T-helper 1 cell treated with Interleukin-12 subunit alpha and Interleukin-12 subunit beta and Interleukin-4 antibody, amounts not matched to agents 30 μg/mL and 1 μg/mL, for 36 hours (primary cell): ENCODE measurements at regions not wholly inside any gene's neighbourhood (a gene's known extent, or its start where the extent isn't known, plus 50 kb on each side); places are given as distances from the start of the nearest gene placed in this dataset.

Experiments
- H3K27ac Mint-ChIP-seq: one replicate; pipeline ENCODE4 v1.8.0; 2021; ENCODE audit warnings: mild to moderate bottlenecking, mixed read lengths
- H3K27me3 Mint-ChIP-seq: one replicate; pipeline ENCODE4 v1.8.0; 2021; ENCODE audit warnings: low read depth, mixed read lengths
- H3K36me3 Mint-ChIP-seq: one replicate; pipeline ENCODE4 v1.8.0; 2021; ENCODE audit warnings: low read depth, mixed read lengths
- H3K4me1 Mint-ChIP-seq: one replicate; pipeline ENCODE4 v1.8.0; 2021; ENCODE audit warnings: low read depth, mixed read lengths
- H3K4me3 Mint-ChIP-seq: one replicate; pipeline ENCODE4 v1.8.0; 2021; ENCODE audit warnings: mild to moderate bottlenecking, moderate library complexity, mixed read lengths
- H3K9me3 Mint-ChIP-seq: one replicate; pipeline ENCODE4 v1.8.0; 2021; ENCODE audit warnings: mixed read lengths

GRCh38 chr20:7226156-7226555 lies 458.7 kb downstream of the BMP2 start:
- Mint-ChIP-seq H3K27me3 (no peaks in the 10 kb centered on the region), H3K27ac (no peak overlapping the region), H3K4me1 (no peaks in the 10 kb centered on the region), H3K36me3 (no peaks in the 10 kb centered on the region), H3K4me3 (no peak overlapping the region), H3K9me3 (peaks cover 9% of the 10 kb centered on the region)

DNA sequence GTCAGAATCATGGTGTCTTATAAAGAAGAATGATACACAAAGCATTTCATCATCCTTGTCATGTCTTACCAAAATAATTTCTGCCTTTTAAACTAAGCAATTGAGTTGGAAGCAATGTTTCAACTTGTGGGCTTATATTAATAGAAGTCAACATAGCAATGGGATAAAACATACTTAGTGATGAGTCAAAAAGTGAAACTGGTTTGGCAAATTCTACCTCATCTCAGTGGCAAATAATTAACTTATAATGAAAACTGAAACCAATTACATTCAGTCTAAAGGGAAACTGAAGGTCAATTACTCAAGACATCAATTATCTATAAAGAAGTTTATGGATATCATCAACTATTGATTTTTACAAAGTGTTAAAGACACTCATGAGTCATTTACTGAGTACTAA lies 463.8 kb downstream of the BMP2 start:
- Mint-ChIP-seq H3K4me1 (no peaks in the 10 kb centered on the region), H3K27me3 (no peaks in the 10 kb centered on the region), H3K27ac (no peak overlapping the region), H3K4me3 (no peak overlapping the region), H3K36me3 (no peaks in the 10 kb centered on the region), H3K9me3 (peaks cover 3% of the 10 kb centered on the region)

DNA sequence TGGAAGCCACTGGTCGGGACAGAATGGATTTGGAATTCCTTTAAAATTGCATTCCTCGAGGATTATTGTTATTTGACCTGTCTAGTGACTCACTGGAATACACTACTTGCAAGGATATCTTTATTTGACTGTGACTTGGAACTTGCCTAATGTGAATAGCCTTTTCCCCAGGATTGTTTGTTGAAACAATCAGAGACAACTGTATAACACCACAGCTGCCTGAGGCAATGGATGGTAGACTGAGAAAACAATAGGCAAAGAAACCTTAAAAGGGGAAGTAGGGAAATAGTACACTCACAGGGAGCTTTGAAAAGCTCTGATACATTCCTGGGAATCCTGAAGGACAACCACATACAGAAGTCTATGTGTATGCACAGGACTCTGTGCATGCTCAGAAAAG lies 465.3 kb downstream of the BMP2 start:
- peaks cover 3% of the 10 kb centered on the region for H3K9me3 Mint-ChIP-seq

DNA sequence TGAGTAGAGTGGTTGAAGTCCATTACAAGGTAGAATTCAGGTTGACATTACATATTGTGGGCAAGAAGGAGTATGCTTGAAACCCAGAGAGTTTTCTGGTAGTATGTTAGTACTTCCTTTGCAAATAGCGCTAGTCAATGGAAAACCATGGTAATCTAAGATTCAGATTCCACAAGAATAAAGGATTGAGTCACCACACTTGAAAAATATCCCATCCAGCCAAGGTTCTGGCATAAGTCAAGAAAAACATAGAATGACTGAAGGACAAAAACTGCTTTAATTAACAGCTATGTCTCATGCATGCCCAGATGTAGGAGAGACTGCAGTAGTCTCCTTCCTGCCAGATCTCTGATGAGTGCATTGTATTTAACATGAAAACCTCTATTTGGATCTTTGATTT lies 469.8 kb downstream of the BMP2 start:
- H3K4me3 Mint-ChIP-seq, result no peak overlapping the region
- H3K27me3 Mint-ChIP-seq, result no peaks in the 10 kb centered on the region
- no peak overlapping the region for H3K27ac Mint-ChIP-seq
- no peaks in the 10 kb centered on the region for H3K4me1 Mint-ChIP-seq
- H3K9me3 Mint-ChIP-seq, result peaks cover 3% of the 10 kb centered on the region
- no peaks in the 10 kb centered on the region for H3K36me3 Mint-ChIP-seq

More for the DNA sequence above, 465.3 kb downstream of the BMP2 start:
- Mint-ChIP-seq H3K4me1 (no peaks in the 10 kb centered on the region), H3K27me3 (no peaks in the 10 kb centered on the region), H3K27ac (no peak overlapping the region), H3K36me3 (no peaks in the 10 kb centered on the region), H3K4me3 (no peak overlapping the region)

GRCh38 chr20:7240490-7240889 lies 473.0 kb downstream of the BMP2 start:
- no peaks in the 10 kb centered on the region for H3K9me3 Mint-ChIP-seq
- H3K36me3 Mint-ChIP-seq, result no peaks in the 10 kb centered on the region
- no peaks in the 10 kb centered on the region for H3K4me1 Mint-ChIP-seq
- H3K27me3 Mint-ChIP-seq, result no peaks in the 10 kb centered on the region
- H3K4me3 Mint-ChIP-seq, result no peak overlapping the region
- H3K27ac Mint-ChIP-seq, result no peak overlapping the region

DNA sequence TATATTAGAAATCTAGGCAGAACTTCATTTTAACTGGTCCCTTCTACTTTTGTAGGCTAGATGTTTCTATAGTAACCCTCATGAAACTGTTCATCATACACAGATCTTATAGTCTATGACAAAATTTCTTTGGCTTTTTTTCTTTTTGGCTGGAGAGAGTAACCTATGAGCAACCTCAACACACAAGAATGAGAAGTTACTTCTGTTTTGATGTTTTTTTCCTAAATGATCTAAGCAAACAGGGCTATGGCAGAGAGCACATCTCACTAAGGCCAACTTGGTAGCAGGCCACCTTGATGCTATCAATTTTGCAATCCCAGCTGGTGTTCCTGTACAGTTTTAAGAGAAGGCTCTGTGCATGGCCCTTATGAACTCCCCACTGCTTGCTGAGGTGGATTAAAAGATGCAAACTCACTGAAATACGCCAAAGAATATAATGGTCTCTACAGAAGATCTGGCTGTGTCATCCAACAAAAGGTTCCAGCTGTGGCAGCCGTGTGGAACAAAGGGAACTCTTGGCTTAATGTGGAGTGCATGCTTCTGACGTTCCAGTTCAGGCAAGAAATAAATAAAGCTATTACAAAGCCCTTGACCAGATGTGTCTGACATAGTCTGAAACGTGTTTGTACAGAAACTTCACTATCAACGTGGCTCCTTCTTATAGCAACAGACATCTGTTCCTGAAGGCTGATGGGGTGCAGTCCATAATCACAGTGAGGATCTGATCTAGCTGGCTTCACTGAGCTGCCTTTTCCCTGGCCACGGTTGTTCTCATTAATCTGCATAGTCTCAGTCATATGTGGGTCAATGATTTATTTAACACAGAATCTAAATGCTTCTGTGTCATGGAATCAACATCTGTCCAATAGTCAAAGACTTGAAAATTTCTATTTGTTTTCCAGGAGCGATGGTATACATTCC lies 481.1 kb downstream of the BMP2 start:
- Mint-ChIP-seq H3K4me1 (no peaks in the 10 kb centered on the region), H3K4me3 (no peak overlapping the region)

DNA sequence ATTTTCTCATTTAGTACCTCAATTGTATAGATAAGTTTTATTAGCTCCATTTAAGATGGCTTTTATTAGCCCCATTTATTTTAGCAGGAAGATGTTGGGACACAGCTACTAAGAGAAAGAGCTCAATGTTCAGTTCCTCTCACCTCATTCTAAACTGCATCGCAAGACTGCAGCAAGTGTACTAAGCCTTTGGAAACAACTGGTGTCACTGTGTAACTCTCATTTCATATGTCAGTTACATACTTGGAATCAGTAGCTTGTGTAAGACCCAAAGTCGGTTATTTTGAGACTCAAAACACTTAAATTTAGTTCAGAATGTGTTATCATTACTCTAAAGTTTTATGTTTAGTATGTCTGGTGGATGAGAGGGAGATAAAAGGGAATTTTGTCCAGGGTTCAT lies 482.9 kb downstream of the BMP2 start:
- H3K4me3 Mint-ChIP-seq, result no peak overlapping the region
- H3K27ac Mint-ChIP-seq, result no peak overlapping the region
- H3K27me3 Mint-ChIP-seq, result no peaks in the 10 kb centered on the region
- H3K9me3 Mint-ChIP-seq, result no peaks in the 10 kb centered on the region
- H3K36me3 Mint-ChIP-seq, result no peaks in the 10 kb centered on the region
- H3K4me1 Mint-ChIP-seq, result no peaks in the 10 kb centered on the region

More for the DNA sequence above, 481.1 kb downstream of the BMP2 start:
- Mint-ChIP-seq H3K36me3 (no peaks in the 10 kb centered on the region), H3K27me3 (no peaks in the 10 kb centered on the region), H3K27ac (no peak overlapping the region), H3K9me3 (no peaks in the 10 kb centered on the region)

DNA sequence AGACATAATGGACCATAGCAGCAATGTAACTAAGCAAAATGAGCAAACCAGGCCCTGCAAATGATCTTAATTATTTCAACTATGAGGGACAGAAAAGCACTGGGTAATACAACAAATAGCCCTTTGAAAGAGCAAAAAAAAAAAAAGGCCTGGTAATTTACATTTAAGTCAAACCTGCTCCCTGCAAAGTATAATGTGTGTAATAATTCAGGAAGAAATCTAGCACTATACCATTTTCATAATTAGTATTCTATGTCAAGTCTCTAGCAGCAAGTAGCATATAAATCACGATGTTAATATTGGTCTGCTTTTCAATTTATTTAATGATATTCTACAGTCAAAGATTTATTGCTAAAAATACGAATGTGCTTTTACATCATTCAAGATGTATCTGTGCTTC lies 489.6 kb downstream of the BMP2 start:
- Mint-ChIP-seq H3K27ac (no peak overlapping the region), H3K36me3 (no peaks in the 10 kb centered on the region), H3K9me3 (peaks cover 6% of the 10 kb centered on the region), H3K4me3 (no peak overlapping the region), H3K27me3 (no peaks in the 10 kb centered on the region), H3K4me1 (no peaks in the 10 kb centered on the region)

DNA sequence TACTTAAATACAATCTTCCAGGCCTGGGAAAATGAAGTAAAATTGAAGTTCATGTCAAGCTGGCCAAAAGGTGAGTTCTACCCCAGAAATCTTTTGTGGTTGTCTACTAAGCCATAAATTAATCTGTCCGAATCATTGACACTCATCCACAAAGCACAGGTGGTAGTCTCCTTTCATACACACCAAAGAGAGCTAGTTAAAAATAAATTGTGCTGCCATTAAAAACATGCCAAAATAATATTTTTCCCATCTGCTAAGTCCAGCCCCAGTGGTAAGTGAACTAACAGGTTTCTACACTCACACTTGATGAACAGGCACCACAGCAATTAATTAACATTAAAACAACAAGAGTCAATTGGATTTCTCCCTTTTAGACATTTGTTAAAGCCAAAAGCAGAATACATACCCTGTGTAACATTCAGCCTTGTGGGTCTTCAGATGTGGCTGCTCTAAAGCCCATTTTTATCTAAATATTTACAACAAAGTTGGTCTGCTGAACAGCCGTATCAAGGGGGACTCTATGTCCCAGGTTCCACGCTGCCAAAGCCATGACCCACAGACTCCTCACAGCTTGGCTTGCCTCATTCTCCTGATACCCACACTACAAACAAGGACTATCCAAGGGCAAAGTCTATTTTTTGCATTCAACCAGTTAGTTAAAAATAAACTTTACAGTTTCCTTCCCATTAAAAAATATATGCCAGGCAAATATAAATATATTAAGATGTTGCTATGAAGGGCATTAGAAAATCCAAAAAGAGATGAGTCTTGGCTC lies 490.4 kb downstream of the BMP2 start:
- Mint-ChIP-seq H3K4me3 (no peak overlapping the region), H3K27me3 (no peaks in the 10 kb centered on the region), H3K27ac (no peak overlapping the region), H3K36me3 (no peaks in the 10 kb centered on the region), H3K4me1 (no peaks in the 10 kb centered on the region), H3K9me3 (peaks cover 7% of the 10 kb centered on the region)

DNA sequence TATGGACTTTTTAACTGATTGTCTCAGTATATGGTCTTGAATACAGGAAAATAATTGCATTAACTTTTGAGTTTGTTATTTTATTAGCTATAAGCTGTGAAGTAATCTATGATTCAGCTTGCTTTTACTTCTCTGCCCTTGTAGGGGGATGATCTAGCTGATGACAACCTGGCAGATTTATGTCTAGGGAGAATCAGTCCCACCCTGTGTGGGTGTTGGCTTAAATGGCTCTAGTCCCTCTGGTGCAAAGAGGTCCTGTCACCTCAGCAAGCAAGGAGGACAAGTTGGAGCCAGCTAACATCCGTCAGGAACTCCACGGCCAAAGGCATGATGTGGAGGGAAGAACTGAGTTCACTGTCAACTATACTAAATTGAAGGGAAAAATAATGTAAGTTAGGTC lies 495.3 kb downstream of the BMP2 start:
- no peak overlapping the region for H3K4me3 Mint-ChIP-seq
- peaks cover 6% of the 10 kb centered on the region for H3K9me3 Mint-ChIP-seq
- no peaks in the 10 kb centered on the region for H3K4me1 Mint-ChIP-seq

DNA sequence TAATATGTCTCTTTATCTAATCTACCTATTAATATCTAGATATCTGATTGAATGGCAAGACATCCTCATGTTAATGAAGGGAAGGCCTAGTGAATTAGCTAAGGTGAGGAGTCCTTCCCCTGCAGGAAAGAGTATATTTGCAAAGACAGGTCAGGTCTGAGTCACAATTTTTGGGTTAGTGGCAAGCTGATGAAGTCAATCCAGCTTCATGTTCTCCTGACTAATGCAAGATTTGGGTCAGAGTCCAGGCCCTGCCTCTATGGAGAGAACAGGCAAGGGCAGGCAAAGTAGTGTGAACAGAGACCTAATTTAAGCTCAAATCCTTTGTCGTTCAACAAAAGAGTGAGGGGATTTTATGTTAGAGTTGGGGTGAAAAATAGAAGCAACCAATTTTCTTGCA lies 496.7 kb downstream of the BMP2 start:
- Mint-ChIP-seq H3K36me3 (no peaks in the 10 kb centered on the region), H3K4me1 (no peaks in the 10 kb centered on the region), H3K27me3 (no peaks in the 10 kb centered on the region), H3K27ac (no peak overlapping the region), H3K9me3 (peaks cover 6% of the 10 kb centered on the region), H3K4me3 (no peak overlapping the region)

More for the DNA sequence above, 495.3 kb downstream of the BMP2 start:
- no peak overlapping the region for H3K27ac Mint-ChIP-seq
- no peaks in the 10 kb centered on the region for H3K27me3 Mint-ChIP-seq
- no peaks in the 10 kb centered on the region for H3K36me3 Mint-ChIP-seq

GRCh38 chr20:7269452-7269851 lies 502.0 kb downstream of the BMP2 start:
- Mint-ChIP-seq H3K4me3 (no peak overlapping the region), H3K36me3 (no peaks in the 10 kb centered on the region), H3K27ac (no peak overlapping the region), H3K27me3 (no peaks in the 10 kb centered on the region), H3K9me3 (no peaks in the 10 kb centered on the region), H3K4me1 (no peaks in the 10 kb centered on the region)

DNA sequence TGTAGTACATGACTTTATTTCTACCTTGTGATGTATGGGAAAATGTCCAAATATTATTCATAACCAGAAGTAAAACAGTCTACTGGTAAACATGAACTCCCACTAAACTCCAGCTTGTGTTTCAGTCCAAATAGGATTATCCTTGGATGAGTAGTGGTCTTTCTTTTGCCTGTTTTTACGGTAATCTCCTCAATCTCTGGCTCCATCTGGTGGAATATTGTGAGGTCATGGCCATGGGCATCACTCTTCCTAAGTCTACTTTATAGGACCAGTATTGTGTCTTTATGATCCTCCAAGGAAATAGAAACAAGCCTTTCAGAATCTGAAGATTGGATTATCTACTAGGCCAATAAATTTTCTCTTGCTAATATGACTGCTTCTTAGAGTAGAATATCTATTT lies 505.0 kb downstream of the BMP2 start:
- H3K36me3 Mint-ChIP-seq, result no peaks in the 10 kb centered on the region
- no peaks in the 10 kb centered on the region for H3K27me3 Mint-ChIP-seq
- H3K4me1 Mint-ChIP-seq, result no peaks in the 10 kb centered on the region
- no peaks in the 10 kb centered on the region for H3K9me3 Mint-ChIP-seq
- H3K4me3 Mint-ChIP-seq, result no peak overlapping the region
- H3K27ac Mint-ChIP-seq, result no peak overlapping the region

- Mint-ChIP-seq H3K27ac (no peak overlapping the region), H3K9me3 (peaks cover 3% of the 10 kb centered on the region), H3K27me3 (no peaks in the 10 kb centered on the region), H3K4me3 (no peak overlapping the region), H3K36me3 (no peaks in the 10 kb centered on the region), H3K4me1 (no peaks in the 10 kb centered on the region)
Measured at GRCh38 chr20:7274870-7275269, 507.4 kb downstream of the BMP2 start.

DNA sequence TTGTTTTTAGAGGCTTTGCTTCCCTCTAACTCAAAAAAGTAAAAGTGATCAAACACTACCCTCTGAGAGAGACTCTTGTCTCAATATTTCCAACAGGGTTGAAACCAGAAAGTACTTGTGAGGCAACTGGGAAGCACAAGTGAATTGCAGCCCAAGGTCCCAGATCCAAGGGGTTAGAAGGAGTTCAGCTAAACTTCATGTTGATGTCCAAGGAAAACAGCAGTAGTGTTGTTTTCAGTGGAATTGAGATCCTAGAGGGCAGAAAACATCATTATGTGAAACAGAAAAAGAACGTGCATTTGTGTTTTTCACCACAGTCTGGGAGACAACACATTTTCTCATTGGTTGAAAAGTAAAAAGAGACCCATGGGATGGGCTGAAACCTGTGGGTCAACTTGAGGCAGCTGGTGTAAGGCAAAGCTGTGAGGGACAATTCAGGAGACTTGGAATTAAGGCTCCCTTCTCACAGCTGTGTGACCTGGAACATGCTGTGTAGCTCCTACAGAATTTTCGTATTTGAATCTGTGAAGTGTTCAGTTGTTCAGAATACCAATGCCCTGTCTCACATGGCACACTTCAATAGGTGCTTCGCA lies 508.3 kb downstream of the BMP2 start:
- Mint-ChIP-seq H3K27ac (no peak overlapping the region), H3K27me3 (no peaks in the 10 kb centered on the region), H3K4me3 (no peak overlapping the region), H3K9me3 (peaks cover 3% of the 10 kb centered on the region), H3K4me1 (no peaks in the 10 kb centered on the region), H3K36me3 (no peaks in the 10 kb centered on the region)
